ENCODE measurements at regions not wholly inside any gene's neighbourhood (a gene's known extent, or its start where the extent isn't known, plus 50 kb on each side); places are given as distances from the start of the nearest gene placed in this dataset.
A peak's percentile ranks its signal among the peaks of the same experiment; 100 is the strongest.

DNA sequence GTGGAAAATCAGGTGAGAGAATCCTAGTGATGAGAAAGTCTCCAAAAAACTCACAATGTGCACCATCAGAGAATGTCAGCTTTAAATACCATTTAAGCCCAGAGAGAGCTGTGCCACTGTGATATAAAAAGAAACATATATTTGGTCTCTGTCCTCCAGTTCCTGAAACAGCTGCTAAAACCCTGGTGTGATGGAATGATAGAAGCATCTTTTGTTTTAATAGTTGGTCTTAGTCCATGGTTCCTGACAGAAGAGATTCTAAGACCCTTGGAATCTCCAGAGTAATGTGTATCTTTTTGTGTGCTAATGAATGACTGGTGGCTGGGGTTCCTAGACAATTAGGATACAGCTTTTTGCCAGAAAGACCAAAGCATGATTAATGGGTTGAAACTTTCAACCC lies 302.8 kb upstream of the B3GALT2 start:
- Histone ChIP-seq H3K27me3 (ENCODE audit: control insufficient read depth, insufficient read depth, low read length) (no peaks in the 10 kb centered on the region), H3K4me1 (ENCODE audit: control insufficient read depth, insufficient read depth, low read length) (no peaks in the 10 kb centered on the region), H3K36me3 (ENCODE audit: control insufficient read depth, insufficient read depth, low read length) (no peaks in the 10 kb centered on the region), H3K4me3 (ENCODE audit: low read length) (no peak overlapping the region), H3K9me3 (ENCODE audit: control insufficient read depth, insufficient read depth, low read length) (no peaks in the 10 kb centered on the region), H3K27ac (ENCODE audit: low read length) (no peak overlapping the region)
- Mint-ChIP-seq H3K4me1 (peaks cover 0 to 12% of the 10 kb centered on the region in 2 donors), H3K27ac (no peak overlapping the region), H3K27me3 (ENCODE audit: low read depth in 2 of 2) (no peaks in the 10 kb centered on the region), H3K4me3 (no peak overlapping the region), H3K36me3 (peaks cover 7% of the 10 kb centered on the region), H3K9me3 (no peaks in the 10 kb centered on the region)
- ATAC-seq (no peak), DNase-seq (no peak)
- TF ChIP-seq, protein P1, sequence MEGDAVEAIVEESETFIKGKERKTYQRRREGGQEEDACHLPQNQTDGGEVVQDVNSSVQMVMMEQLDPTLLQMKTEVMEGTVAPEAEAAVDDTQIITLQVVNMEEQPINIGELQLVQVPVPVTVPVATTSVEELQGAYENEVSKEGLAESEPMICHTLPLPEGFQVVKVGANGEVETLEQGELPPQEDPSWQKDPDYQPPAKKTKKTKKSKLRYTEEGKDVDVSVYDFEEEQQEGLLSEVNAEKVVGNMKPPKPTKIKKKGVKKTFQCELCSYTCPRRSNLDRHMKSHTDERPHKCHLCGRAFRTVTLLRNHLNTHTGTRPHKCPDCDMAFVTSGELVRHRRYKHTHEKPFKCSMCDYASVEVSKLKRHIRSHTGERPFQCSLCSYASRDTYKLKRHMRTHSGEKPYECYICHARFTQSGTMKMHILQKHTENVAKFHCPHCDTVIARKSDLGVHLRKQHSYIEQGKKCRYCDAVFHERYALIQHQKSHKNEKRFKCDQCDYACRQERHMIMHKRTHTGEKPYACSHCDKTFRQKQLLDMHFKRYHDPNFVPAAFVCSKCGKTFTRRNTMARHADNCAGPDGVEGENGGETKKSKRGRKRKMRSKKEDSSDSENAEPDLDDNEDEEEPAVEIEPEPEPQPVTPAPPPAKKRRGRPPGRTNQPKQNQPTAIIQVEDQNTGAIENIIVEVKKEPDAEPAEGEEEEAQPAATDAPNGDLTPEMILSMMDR (IDR thresholded peaks at IDR 0.05) = no peak
- intact Hi-C loops (cut with micrococcal nuclease) = no loop called here

DNA sequence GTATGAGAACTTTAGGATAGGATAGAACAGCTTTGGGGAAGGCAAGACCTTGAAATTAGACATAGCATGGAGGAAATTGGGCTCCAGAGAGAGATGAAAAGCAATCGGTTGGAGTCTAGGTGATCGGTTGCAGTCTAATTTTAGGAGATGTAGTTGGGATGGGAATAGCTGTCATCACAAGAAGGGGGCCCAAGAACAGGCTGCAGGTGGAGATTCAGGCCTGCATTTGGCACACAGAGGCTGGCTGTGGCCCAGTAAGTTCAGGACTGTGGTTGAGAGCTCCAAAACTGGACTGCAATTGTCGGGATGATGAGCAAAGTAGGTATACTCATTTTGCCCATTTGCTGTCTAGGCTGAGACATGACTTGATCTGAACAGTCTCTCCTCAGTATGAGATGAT lies 301.3 kb upstream of the B3GALT2 start:
- no peaks in the 10 kb centered on the region for H3K9me3 Mint-ChIP-seq
- H3K9me3 ChIP-seq (ENCODE audit: control insufficient read depth, insufficient read depth, low read length) = no peaks in the 10 kb centered on the region
- no peaks in the 10 kb centered on the region for H3K36me3 ChIP-seq (ENCODE audit: control insufficient read depth, insufficient read depth, low read length)
- TF ChIP-seq, protein P1 (IDR thresholded peaks at IDR 0.05) = no peak
- no peak overlapping the region for H3K27ac ChIP-seq (ENCODE audit: low read length)
- ATAC-seq (no peak), DNase-seq (no peak)
- no peak overlapping the region for H3K27ac Mint-ChIP-seq
- no peaks in the 10 kb centered on the region for H3K27me3 ChIP-seq (ENCODE audit: control insufficient read depth, insufficient read depth, low read length)
- no peak overlapping the region for H3K4me3 Mint-ChIP-seq
- WGBS (ENCODE audit: insufficient coverage) = 99% methylated on average over 3 of the region's 3 CpGs
- H3K36me3 Mint-ChIP-seq = peaks cover 7% of the 10 kb centered on the region
- H3K27me3 Mint-ChIP-seq (ENCODE audit: low read depth in 2 of 2) = no peaks in the 10 kb centered on the region
- peaks cover 0 to 12% of the 10 kb centered on the region in 2 donors for H3K4me1 Mint-ChIP-seq
- no peaks in the 10 kb centered on the region for H3K4me1 ChIP-seq (ENCODE audit: control insufficient read depth, insufficient read depth, low read length)
- intact Hi-C loops (cut with micrococcal nuclease) = no loop called here
- no peak overlapping the region for H3K4me3 ChIP-seq (ENCODE audit: low read length)

DNA sequence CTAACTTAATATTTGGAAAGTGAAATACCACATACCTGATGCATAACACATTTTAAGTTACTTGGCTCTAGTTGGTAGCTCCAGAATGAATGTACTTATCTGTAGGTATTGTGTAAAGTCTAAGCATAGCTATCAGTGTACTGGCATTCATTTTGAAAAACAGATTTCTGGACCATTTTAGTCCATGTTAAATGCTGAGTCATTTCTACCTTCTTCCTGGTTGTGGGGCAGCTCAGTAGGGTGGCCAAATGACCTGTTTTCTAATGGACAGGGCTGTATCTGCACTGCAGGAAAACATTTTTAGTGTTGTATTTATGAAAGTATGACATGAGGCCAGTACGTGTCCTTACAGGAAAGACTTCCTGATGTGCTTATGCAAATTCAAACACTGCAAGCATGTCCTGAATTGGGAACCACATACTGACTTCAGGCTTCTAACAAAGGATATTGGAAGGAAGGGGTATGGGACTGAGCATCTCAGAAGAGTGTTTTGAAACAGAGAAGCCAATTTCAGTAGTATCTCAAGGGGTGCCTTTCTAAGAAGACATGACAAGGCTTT lies 300.3 kb upstream of the B3GALT2 start:
- no peak overlapping the region for H3K27ac ChIP-seq (ENCODE audit: low read length)
- TF ChIP-seq, protein P1 (IDR thresholded peaks at IDR 0.05) = no peak
- Mint-ChIP-seq H3K36me3 (peaks cover 6% of the 10 kb centered on the region), H3K27me3 (ENCODE audit: low read depth in 2 of 2) (no peaks in the 10 kb centered on the region), H3K27ac (no peak overlapping the region), H3K4me1 (peaks cover 1 to 6% of the 10 kb centered on the region in 2 donors), H3K4me3 (no peak overlapping the region), H3K9me3 (no peaks in the 10 kb centered on the region)
- ATAC-seq (no peak), DNase-seq (no peak)
- no peak overlapping the region for H3K4me3 ChIP-seq (ENCODE audit: low read length)
- 29% methylated on average over 1 of the region's 1 CpG for WGBS (ENCODE audit: insufficient coverage)
- intact Hi-C loops (cut with micrococcal nuclease) = no loop called here
- no peaks in the 10 kb centered on the region for H3K4me1 ChIP-seq (ENCODE audit: control insufficient read depth, insufficient read depth, low read length)
- H3K27me3 ChIP-seq (ENCODE audit: control insufficient read depth, insufficient read depth, low read length) = no peaks in the 10 kb centered on the region
- H3K9me3 ChIP-seq (ENCODE audit: control insufficient read depth, insufficient read depth, low read length) = no peaks in the 10 kb centered on the region
- no peaks in the 10 kb centered on the region for H3K36me3 ChIP-seq (ENCODE audit: control insufficient read depth, insufficient read depth, low read length)

DNA sequence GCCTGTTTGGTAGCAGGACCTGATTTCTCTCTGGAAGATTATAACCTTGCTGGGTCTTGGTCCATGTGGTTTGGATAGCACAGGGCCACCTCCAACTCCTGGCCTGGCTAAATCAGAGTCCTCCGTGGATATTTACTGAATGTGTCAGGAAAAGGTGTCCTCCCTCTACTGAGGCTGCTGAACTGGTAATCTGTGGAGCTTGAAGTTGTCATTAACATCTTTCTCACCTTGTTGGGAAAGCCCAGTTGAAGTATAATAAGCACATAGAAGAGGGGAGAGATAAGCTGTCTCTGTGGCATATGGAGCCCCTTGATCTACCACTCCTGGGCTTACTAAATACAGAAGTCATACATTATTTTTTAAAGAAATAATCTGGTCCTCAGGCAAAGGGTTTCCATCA lies 294.3 kb upstream of the B3GALT2 start:
- H3K4me1 ChIP-seq (ENCODE audit: control insufficient read depth, insufficient read depth, low read length) = peaks cover 4% of the 10 kb centered on the region
- no peak for DNase-seq
- H3K36me3 ChIP-seq (ENCODE audit: control insufficient read depth, insufficient read depth, low read length) = no peaks in the 10 kb centered on the region
- no peaks in the 10 kb centered on the region for H3K27me3 ChIP-seq (ENCODE audit: control insufficient read depth, insufficient read depth, low read length)
- intact Hi-C loops (cut with micrococcal nuclease) = no loop called here
- TF ChIP-seq, protein P1 (IDR thresholded peaks at IDR 0.05) = no peak
- Mint-ChIP-seq H3K4me1 (peaks cover 37 to 46% of the 10 kb centered on the region in 2 donors), H3K27me3 (ENCODE audit: low read depth in 2 of 2) (no peaks in the 10 kb centered on the region), H3K27ac (peak overlapping the region; percentile 88), H3K36me3 (peaks cover 6% of the 10 kb centered on the region), H3K4me3 (no peak overlapping the region), H3K9me3 (peaks cover 3% of the 10 kb centered on the region in 2 donors)
- no peaks in the 10 kb centered on the region for H3K9me3 ChIP-seq (ENCODE audit: control insufficient read depth, insufficient read depth, low read length)
- WGBS (ENCODE audit: insufficient coverage) = 75% methylated on average over 1 of the region's 1 CpG
- no peak overlapping the region for H3K4me3 ChIP-seq (ENCODE audit: low read length)
- no peak for ATAC-seq
- peak overlapping the region; percentile 16 for H3K27ac ChIP-seq (ENCODE audit: low read length)

Data from natural killer cell (primary cell).